GM21447 (cell line): ENCODE measurements at regions not wholly inside any gene's neighbourhood (a gene's known extent, or its start where the extent isn't known, plus 50 kb on each side); places are given as distances from the start of the nearest gene placed in this dataset.
"Not testable (repeated sequence)": the region's sequence is repeated elsewhere in the genome, so short reads cannot be mapped to it uniquely, and the experiment has no call there.

Source experiments
- ATAC-seq: cut with Tn5 transposase; IDR thresholded peaks from one replicate; pipeline ENCODE4 v1.9.1; 2021; ENCODE audit not compliant: unreplicated experiment

DNA sequence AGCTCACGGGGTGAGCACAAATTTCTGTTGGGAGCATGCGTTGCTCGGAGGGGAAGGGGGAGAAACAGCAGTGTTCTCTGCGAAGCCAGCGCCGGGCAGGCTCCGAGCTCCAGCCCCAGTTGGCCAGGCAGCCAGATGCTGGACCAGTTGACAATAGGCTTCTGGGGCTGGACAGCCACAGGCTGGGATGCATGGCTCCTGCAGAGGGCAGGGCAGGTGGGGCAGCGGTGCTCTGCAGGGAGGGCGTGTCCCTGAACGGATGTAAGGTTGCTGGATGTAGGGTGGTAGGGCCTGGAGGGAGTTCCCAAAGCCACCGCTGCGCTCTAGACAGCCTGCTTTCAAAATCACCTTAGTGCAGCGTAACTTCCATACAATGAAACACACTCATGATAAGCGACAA lies 574.9 kb downstream of the GLRX3 start:
- no peak for ATAC-seq

DNA sequence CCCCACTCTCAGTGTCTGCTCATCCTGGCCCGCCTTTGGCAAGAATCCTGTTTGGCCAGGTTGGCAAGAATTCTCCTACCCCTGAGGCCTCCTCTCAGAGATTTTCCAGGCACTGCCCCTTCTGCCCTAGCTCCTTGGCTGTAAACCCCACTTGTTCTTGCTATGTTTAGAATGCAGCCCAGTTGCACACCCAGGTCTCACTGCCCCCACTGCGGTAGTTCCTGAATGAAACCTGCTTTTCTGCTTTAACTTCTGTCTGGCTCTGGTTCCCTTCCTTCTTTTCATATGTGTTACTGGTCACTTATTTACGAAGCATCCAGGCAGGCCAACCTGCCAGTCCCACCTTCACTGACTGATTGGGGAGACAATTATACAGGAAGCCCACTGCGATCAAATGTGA lies 576.9 kb downstream of the GLRX3 start:
- no peak for ATAC-seq

DNA sequence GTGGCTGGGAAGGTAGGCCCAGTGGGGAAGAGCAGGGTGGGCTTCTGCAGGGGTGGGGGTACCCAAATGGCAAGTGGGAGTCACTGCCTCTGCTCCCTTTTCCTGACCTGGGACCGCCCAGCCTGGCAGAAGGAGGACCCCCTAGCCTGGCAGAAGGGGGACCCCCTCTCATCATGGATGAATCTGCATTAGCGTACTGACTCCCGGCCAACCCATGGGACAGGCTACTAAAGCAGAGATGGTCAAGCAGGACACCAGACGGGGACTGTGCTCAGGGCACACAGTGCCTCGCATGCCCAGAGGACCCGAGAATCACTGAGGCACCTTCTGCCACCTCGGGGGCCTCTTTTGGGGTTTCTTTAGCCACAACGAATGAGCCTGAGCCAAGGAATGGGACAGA lies 577.5 kb downstream of the GLRX3 start:
- ATAC-seq: no peak

DNA sequence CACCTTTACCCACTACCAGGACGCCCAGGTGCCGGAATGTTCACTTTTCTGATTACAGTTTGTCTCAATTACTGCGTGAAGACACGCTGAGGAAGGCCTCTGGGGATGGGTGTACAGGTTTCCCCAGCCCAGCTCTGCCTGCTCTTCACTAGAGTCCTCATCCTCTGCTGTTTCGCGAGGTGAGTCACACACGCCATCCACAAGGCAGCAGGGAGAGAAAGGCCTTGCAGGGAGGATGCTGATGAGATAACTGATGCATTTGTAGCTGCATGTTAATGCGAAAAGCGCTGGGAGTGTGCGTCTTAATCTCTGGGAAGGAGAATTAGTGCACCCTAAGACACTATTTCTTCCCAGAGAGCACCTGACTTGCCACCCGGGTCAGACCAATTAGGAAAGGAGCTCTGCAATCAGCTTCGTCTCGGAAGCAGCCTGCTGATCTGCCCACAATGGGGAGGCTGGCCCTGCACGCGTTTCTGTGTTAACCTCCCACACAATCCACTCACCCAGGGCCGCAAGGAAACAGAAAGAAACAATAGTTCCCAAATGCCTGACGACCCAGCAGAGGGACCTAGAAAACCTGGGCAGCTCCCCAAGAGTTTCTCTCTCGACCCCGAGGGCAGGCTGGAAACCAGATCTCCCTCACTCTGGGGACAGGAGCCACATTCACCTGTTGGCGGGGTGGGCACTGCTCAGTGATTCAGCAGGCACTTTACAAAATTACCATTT lies 578.7 kb downstream of the GLRX3 start:
- no peak for ATAC-seq

DNA sequence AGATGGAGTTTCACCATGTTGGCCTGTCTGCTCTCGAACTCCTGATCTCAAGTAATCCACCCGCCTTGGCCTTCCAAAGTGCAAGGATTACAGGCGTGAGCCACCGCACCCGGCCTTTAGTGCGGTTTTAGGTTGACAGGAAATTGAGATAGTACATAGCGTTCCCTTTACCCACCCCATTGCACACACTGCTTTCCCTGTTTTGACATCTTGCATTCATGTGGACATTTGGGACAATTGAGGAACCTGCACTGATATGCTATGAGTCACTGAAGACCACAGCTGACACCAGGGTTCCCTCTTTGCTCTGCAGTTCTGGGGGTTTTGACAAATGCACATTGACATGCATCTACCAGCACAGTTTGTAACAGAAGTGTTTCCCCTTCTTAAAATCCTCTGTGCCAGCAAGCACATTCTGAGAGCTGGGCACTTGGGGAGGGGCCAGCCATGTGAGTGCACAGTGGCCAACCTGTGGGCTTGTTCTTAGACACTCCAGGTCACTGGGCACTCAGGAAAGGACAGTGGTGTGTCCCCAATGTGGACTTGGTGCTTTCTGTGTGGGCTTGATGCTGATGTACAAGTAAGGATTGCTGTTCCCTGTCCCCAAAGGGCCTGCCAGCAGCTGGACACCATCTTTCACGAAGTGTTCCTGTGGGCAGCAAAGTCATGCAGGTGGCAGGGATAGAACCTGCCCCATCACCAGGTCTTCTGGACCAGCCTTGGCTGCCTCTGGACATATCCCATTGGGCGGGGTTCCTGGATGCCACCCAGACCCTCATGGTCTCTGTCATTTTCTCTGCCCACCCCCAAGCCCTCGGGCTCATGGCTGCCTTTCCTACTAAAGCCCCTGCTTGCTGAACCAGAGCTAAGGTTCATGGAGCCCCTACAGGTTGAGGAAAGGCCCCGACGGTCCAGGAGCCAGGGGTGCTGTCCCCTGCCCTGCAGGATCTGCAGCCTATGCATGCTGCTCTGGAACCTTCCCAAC lies 579.8 kb downstream of the GLRX3 start:
- ATAC-seq: no peak

DNA sequence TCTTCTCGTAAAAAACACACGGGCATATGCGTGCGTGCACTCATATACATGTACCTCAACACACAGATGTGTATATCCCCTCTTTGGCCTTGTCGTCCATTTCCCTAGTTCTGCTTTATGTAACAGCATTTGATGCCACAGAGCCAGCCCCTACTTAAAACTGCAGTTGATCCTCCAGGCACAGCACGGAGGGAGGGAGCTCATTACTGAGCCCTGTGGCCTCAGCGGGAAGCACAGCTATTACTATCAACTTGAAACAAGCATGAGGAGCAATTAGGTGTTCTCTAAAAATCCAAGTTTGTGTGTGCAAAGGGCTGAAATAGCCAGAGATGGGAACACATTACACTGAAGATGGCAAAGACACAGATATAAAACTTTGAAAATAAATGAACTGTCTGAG lies 580.9 kb downstream of the GLRX3 start:
- no peak for ATAC-seq

DNA sequence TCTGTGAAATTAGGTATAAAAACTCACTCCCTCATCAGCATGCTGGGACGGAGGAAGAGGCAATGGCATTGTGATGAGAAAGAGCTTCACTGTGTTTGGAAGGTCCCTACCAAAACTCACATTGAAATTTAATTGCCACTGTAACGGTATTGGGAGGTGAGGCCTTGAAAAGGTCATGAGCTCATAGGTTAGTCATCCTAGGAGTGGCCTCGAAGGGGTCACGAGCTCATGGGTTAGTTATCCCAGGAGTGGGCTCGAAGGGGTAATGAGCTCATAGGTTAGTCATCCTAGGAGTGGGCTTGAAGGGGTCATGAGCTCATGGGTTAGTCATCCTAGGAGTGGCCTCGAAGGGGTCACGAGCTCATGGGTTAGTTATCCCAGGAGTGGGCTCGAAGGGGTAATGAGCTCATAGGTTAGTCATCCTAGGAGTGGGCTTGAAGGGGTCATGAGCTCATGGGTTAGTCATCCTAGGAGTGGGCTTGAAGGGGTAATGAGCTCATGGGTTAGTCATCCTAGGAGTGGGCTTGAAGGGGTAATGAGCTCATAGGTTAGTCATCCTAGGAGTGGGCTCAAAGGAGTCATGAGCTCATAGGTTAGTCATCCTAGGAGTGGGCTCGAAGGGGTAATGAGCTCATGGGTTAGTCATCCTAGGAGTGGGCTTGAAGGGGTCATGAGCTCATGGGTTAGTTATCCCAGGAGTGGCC lies 582.7 kb downstream of the GLRX3 start:
- not testable (repeated sequence) for ATAC-seq

DNA sequence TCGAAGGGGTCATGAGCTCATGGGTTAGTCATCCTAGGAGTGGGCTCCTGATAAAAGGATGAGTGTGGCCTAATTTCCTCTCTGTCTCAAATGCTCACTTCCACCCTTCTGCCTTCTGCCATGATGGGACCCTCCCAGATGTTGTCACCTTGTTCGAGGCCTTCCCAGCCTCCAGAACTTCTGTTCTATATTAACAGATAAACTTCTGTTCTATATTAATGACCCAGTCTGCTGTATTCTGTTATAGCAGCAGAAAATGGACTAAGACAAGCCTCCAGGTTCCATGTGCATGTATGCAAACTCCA lies 583.2 kb downstream of the GLRX3 start:
- no peak for ATAC-seq

DNA sequence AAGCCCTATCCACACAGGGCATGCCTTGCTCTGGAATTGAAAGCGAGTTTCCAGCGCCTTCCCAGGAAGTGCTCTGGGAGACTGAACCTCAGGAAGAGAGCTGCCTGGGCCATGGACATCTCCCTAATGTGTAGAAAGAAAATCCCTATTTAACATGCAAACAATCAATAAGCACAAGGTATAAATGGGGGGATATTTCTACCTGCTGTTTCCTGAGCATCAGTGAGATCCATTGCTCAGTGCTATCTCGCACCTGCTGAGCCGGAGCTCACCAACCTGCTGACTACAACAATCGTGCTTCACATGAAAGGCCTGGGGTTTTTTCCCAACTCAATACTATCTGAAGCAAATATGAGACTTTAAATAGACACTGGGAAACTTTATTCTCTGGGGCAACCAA lies 584.0 kb downstream of the GLRX3 start:
- ATAC-seq: no peak

DNA sequence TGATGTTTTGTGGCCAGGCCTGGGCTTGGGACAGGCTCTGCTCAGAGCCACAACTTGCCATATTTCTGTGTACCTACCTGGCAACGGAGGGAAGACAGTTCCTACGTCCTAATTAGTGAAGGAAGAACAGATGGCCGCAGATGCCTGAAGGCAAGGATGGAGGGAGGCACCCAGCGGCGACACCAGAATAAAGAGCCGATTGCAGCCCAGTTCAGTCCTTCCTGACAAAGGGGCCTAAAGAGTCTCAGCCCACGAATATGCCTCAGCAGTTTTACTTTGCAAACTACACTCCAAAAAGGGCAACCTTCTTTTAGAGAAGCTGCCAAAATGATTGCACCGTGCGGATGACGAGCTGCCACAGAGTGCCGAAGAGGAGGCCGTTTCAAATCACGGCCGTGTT lies 585.8 kb downstream of the GLRX3 start:
- ATAC-seq: no peak

DNA sequence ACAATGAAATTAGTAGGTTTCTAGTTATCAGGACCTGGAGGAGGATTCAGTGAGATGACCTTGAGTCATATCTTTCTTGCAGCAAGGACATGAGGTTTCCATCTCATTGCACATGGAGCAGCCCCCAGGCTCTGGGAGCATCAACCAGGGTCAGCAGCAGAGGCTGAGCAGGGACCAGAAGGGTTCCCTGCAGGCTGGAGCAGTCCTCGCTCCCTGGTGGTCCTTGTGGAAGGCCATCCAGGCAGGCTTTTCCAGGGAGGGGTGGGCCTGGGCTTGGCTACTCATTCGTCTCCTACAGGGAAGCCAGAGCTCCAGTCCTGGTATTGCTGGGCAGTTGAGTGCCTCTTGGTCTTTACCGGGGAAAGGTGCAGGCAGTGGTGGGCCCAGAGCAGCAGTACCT lies 587.5 kb downstream of the GLRX3 start:
- ATAC-seq: no peak

DNA sequence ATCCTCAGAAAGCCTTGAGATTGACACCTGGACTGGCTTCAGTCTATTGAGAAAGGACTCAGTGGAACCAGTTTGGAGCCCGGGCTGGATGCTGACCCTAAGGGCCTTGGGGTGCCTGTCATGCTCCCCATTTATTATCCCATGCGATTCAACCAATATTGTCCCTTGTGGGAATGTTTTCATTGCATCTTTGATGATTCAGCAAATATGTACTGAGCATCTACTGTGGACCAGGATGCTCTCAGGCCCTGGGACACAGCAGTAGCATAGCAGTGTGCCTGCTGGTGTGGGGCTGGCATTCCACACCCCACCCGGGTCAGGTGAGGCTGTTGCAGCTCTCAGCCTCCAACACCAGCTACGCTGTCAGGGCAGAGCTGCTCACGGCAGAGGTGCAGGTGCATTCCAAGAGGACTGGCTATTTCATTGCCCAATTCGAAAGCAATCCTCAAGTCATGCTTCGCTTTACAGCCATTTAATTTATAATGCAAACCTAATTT lies 586.0 kb downstream of the TCERG1L start:
- no peak for ATAC-seq

DNA sequence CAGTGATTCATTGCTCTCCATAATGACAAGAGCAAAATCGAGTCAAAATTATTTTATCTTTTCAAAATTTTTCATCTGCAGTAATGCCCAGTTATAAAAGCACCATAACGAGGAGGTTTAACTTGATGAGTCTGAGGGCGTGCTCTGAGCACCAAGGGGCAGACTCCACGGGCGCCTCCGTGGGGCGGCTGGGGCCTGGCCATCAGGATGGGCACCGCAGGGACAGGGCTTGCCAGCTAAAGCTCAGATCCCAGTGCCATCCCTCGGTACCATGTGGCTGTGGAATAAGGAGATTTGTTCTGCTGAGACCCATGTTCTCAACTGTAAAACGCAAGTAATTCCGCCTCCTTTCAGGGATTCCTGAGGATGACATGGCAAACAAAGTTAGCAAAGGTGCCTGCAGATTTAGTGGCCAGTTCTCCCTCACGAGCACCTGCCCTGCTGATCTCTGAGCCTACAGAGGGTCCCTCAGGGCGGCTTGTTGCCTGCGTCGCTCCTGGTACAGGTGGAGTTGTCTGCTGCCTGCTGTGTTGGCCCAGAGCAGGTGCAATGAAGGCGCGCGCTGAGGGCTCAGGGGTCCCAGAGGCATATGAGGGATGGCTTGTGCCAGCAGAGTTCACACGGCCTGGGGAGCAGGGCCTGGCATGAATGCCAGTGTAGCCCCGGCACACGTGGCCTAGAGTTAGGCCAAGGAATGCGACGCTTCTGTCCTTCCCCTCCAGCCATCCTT lies 584.4 kb downstream of the TCERG1L start:
- no peak for ATAC-seq

DNA sequence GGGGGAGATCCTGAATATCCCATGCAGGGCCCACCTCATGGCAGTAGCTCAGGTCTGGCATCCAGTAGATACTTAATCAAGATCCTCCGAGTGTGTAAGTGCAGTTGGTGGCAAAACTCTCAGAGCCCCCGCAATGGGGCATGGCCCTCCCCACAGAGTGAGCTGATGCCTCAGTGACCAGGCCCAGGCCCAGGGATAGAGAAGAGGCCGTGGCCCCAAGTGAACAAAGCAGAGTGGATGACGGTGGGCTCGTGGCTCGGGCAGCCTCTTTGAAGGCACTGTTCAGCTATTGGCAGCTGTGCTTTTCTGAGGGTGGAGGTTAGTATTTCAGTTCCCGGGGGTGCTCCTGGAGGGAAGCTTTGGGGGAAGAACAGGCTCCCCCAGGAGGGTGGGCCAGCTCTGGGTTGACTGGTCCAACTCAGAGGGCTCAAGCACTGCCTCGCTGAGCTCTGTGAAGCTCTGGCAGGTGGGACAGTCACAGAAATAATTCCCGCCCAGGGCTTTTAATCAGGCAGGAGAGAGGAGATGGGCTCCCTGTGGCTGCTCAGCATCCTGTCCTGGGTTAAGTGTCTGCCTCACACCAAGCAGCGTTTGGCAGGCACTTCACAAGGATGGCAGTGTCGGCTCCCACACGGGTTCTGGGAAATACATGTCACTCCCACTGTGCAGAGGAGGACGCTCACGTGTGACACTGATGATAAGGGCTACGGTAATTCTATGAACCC lies 583.6 kb downstream of the TCERG1L start:
- ATAC-seq: no peak

DNA sequence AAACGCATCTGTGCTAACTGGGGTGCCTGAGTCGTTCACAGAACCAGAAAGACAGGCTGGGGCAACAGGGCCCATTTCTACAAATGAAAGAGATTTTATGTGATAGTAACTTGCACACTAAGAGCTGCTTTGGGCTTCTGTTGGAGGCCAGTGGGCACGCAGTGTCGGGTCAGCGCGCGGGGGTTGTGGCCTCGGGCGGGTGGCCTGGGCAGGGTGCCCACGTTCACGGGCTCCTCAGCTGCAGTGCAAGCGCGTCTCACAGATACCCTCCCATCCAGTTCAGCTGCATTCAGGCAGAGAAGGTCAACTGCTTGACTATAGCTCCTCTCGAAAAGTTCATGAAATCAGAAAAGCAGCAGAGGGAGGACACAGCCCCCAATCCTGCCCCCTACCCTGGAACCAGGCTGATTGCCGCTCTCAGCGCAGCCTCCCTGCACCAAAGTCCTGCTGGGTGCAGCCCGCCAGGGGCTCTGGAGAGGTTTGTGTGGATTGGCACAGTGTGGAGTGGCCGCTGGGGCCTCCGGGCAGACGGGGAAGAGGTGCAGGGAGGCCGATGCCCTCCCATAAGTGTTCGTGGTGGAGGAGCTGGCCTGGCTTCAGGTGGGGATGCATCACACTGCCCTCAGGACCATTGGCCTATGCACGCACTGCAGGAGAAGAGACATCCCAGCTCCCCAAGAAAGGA lies 582.8 kb downstream of the TCERG1L start:
- ATAC-seq: no peak

DNA sequence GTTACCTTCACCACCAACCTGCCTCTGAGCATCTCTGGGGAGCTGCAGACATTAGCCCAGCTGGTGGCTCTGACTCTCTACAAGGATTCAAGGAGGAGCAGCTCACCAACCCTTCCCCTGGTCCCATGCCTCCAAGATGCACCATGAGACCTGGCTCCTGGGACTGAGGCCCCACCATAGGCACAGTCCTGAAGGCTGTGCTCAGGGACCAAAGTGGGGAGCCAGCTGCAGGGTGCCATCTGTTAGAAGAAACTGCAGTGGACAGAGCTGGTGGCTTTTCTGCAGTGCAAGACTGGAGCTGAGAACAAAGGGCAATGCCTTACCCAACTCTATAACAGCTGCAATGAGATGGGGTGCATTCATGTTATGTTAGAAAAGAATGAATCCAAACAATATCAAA lies 581.6 kb downstream of the TCERG1L start:
- ATAC-seq: no peak

DNA sequence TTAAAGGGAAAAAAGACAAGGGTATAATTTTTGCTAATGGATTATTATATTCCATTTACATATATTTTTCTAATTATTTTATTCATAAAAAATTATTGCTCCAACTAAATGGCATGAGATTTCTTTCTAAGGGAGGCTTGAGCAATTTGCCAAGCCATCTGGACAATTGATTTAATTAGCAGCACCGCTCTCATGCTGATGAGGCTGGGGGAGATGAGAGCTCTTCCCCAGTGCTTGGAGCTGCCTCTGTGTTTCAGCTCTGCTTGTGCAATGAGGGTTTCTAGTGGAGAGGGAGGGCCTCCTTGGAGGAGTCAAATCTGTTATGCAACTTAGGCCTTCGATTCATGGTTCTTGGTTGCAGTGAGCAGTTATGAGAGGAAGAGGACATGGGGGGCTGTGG lies 574.3 kb downstream of the TCERG1L start:
- ATAC-seq: no peak

DNA sequence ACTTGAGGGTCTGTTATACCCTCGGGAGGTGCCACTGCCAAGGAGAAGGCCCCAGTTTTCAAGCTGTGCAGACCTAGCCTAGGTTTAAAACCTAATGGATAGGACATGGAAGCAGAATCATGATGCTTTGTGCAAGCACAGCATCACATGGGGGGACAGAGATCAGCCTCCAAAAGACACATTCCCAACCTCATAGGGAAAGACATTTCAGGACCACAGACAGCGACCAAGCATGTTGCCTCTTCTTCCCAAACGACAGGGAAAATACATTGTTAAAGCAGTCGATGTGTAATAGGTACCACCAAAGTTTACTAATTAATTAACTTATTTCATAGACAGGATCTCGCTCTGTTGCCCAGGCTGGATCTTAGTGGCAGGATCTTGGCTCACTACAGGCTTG lies 573.9 kb downstream of the TCERG1L start:
- ATAC-seq: no peak

DNA sequence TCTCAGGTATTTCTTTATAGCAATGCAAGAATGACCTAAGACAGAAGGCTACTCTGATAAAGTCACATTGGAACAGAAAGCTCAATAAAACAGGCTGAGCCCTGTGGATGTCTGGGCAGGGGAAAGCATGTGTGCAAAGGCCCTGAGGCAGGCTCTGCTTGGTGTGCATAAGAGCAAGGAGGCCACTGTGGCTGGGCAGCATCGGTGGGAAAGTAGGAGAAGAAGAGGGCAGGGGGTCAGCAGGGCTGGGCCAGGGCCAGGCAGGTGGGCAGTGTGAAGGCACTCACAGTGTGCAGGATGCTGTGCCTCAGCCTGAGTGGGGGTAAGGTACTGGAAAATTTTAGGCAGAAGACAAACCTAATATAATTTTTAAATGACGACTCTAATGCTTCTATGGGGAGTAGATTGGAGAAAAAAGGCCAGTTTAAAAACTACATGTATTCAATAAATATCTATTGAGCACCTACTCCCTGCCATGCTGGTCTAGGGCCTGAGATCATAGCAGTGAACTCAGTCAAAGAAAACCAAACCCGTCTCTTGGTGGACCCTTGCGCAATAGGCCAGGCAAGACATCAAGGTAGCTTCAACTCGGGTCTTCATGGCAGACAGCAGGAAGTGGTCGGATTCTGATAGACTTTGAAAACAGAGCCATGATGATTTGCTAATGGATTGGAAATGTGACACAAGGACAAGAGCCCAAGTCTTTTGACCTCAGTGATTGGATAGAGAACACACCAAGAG lies 572.3 kb downstream of the TCERG1L start:
- no peak for ATAC-seq
